RPMI8226 (cell line): ENCODE measurements at regions not wholly inside any gene's neighbourhood (a gene's known extent, or its start where the extent isn't known, plus 50 kb on each side); places are given as distances from the start of the nearest gene placed in this dataset.
A peak's percentile ranks its signal among the peaks of the same experiment; 100 is the strongest.
"Not testable (repeated sequence)": the region's sequence is repeated elsewhere in the genome, so short reads cannot be mapped to it uniquely, and the experiment has no call there.

Experiments used
- DNase-seq: peaks from one replicate; pipeline ENCODE4 v3.0.0-alpha.2; 2015

- not testable (repeated sequence) for DNase-seq
These were observed 56.2 kb downstream of the SPATA31A6 start for GRCh38 chr9:42239445-42240260.

DNA sequence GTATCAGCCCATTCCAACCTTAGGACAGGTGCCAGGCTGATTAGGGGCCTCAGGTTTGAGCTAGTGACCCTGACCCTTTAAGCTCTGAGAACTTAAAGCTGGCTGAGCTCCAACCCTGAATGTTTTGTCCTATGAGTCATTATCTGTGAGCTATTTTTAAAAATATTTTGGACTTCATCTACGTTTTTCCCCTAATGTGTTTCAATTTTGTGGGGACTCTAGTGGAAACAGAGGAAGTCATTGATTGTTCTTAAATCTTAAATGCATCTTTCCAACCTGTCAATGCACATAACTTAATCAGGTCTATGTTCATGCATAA lies 56.8 kb downstream of the SPATA31A6 start:
- not testable (repeated sequence) for DNase-seq

DNA sequence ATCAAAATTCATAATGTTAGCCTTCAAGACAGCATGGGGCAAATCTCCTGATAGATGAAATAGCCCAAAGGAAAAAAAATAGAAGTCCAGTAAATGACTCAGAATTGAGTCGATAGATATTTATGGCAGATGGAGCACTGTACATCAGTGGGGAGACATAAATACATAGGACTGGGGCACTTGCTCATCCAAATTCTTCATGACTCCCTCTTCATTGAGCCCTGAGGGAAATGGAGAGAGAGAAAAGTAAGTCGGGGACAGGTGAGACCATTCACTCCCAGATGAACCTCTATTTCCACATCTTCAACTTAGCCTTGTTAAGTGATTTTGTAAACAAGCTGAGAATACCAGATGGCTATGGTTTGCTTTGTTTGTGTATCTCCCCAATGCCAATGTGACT lies 59.8 kb downstream of the SPATA31A6 start:
- DNase-seq: not testable (repeated sequence)

- not testable (repeated sequence) for DNase-seq
These were observed 60.4 kb downstream of the SPATA31A6 start for GRCh38 chr9:42243822-42244221.

GRCh38 chr9:42268729-42269128 lies 85.3 kb downstream of the SPATA31A6 start:
- DNase-seq: not testable (repeated sequence)

DNA sequence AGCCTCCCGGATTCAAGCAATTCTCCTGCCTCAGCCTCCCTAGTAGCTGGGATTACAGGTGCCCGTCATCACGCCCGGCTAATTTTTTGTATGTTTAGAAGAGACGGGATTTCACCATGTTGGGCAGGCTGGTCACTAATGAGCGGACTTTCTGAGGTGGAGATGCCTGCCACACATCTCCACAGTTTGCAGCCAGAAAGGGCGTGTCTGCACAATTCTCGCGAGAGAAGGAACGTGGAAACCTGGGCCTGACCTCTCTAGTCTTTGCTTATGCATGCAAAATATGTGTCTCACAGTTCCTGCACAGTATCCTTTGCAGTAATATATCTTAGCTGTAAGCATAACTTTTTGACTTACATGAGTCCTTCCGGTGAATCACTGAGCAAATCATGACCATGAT lies 85.7 kb downstream of the SPATA31A6 start:
- DNase-seq: peak; percentile 8

DNA sequence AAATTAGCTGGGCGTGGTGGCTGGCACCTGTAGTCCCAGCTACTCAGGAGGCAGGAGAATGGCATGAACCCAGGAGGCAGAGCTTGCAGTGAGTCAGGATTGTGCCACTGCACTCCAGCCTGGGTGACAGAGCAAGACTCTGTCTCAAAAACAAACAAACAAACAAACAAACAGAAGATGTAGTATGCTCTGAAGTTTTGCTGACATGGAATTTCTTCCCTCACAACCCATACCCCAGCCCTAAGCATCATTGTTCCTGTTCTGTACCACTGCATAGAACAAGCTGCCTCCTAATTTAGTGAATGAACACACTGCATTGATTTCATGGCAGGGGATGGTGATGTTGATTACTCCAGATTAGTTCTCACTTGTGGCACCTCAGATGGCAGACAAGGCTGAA lies 89.7 kb downstream of the SPATA31A6 start:
- not testable (repeated sequence) for DNase-seq

DNA sequence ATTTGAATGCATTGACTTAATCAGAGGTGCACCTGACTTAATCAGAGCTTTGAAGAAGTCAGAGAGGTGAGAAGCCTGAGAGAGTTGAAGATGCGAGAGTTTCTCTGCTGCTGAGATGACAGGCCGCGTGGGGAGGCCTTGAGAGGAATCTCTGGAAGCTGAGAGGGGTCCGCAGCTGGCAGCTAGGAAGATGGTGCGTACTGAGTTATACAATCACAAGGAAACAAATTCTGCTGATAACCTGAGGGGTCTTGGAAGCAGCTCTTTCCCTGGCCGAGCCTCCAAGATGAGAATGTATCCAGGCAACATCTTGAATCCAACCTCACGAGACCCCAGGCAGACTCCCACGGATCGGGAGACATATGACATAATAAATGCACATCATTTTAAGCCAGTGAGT lies 91.7 kb downstream of the SPATA31A6 start:
- DNase-seq: no peak

DNA sequence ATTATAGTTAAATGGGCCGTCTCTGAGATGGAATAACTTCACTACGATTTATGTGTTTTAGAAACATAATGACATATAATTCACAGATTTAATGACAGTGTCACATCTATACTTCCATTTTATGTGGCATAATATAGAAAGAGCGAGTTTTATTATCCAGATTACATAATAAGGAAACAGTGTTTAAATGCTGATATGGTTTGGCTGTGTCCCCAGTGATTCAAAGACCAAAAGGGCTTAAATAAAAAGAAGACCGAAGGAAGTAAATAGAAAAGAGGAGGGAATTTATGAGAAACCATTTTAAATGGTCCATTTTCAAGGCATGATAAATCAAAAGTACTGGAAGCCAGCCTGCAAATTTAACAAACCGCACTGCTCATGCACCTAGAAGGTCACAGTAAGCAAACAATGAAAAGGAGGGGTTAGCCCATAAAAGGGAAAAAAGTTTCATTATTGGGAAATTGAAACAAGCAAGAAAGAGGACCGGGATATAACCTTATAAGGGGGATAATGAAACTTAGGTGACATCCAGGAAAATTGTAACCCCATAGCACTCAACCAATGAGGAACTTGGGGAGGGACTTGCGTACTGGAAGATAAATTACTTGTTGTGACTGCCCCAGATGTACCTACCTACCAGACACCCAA lies 99.2 kb downstream of the SPATA31A6 start:
- not testable (repeated sequence) for DNase-seq

DNA sequence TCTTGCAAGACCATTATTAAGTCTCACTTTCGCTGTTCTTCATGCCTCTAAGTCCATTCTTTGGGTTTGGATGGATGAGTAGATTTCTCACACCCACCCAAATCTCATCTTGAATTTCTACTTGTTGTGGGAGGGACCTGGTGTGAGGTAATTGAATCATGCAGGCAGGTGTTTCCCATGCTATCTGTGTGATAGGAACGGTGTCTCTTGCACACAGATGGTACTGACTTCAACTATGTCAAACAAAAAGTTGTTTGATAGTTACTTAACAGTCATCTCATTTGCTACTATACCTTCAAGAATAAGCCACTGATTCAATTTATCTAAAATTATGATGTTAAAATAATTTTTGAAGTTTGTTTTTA lies 99.7 kb downstream of the SPATA31A6 start:
- DNase-seq: not testable (repeated sequence)

GRCh38 chr9:42286145-42286845 lies 102.8 kb downstream of the SPATA31A6 start:
- DNase-seq: not testable (repeated sequence)

DNA sequence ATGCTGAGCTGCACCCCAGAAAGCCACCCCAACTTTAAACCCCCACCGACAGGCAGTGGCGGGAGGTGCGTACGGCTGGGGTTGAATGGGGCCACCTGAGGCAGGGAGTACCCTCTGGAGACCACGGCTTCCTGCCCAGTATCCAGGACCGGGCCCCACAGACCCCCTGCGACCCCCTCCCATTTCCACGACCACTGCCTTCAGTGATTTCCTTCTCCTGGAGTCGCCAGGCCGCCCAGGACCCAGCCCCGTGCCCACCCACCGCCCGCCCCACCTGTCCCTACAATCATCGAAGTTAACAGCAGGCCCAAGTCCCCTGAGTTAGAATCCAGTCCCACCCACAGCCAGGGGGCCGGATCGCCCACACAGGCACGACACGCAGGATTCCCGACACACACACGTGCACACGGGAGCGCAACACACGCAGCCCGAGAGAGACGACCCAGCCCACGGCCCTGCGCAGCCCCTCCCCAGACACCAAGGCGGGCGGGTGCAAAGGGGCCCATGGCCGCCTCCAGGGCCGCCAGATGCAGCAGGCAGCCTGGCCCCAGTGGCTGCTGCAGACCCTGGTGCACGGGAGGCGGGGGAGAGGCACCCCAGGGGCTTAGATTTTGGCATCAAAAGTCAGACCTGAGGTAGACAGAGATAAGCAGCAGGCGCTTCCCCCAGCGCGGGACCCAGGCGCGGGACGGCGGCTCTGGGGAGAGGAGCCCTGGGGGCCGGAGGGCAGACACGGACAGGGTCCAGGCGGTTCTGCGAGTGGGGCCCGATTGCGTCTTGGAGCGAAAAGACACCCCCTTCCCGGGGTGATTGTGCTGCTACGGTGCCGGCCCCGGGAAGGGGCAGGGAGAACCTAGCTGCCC lies 104.8 kb downstream of the SPATA31A6 start:
- DNase-seq: not testable (repeated sequence)

DNA sequence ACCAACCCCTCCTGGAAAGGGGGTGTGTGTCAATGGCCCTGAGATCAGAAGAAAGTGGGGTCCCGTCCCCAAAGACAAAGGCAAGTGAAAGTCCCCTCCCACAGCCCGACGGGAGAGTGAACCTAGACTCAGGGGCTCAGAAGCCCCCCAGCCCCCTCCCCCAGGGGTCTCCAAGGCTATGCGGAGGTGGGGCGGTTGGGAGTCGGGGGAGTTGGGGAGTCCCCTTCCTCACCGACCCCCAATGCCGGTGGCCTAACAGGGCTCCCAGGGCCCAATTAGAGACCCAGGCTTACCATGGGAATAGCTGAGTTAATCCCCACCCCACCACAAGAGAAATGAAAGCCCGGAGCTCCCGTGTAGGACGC lies 105.4 kb downstream of the SPATA31A6 start:
- not testable (repeated sequence) for DNase-seq

DNA sequence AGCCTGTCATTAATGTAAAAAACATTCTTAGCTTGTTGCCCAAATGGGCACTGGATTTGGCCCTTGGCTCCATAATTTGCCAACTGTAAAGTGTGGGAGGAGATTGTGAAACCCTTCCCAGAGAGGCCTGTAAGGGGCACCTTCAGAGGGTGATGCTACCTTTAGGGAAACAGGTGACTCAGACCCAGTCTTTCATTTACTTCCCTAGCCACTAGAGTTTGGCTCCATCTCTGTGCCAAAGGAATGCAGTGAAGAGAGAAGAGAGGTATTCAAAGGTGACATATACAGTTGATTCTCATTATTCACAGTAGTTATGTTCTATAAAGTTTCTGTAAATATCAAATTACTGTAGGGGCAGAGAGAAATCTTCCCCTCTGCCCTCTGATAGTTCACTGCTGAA lies 116.7 kb downstream of the SPATA31A6 start:
- not testable (repeated sequence) for DNase-seq

- not testable (repeated sequence) for DNase-seq
These were observed 123.2 kb downstream of the SPATA31A6 start for GRCh38 chr9:42306625-42307024.

GRCh38 chr9:42307449-42307848 lies 124.0 kb downstream of the SPATA31A6 start:
- DNase-seq: not testable (repeated sequence)

DNA sequence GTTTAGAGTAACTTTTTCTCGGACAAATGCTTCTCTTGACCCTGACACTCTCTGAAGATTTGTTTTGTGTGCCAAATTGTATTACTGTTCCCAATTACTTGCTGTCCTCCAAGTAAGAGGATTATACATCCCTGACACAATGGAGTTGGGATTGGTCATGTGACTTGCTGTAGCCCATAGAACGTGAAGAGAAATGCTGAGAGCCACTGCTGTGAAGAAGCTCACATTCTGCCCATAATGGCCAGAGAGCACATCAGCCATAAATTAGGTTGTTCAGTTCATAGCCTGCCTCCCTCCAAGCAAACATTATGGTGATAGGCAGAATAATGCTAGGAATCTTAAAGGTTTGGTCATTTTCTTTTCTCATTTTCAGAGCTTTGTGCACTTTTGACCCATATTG lies 127.5 kb downstream of the SPATA31A6 start:
- DNase-seq: not testable (repeated sequence)

DNA sequence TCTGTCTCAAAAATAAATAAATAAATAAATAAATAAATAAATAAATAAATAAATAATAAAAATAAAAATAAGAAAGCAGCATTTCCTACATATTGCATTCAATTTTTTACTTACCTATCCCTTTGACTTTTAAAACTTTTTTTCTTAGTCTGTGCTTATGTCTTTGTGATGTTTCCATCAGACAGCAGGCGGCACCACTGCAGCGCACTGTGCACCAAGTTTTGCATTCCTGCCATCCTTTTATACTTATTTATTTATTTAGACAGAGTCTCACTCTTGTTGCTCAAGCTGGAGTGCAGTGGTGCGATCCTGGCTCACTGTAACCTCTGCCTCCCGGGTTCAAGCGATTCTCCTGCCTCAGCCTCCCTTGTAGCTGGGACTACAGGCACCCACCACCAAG lies 132.6 kb downstream of the SPATA31A6 start:
- not testable (repeated sequence) for DNase-seq

- not testable (repeated sequence) for DNase-seq
These were observed 134.2 kb downstream of the SPATA31A6 start for GRCh38 chr9:42317677-42318076.

DNA sequence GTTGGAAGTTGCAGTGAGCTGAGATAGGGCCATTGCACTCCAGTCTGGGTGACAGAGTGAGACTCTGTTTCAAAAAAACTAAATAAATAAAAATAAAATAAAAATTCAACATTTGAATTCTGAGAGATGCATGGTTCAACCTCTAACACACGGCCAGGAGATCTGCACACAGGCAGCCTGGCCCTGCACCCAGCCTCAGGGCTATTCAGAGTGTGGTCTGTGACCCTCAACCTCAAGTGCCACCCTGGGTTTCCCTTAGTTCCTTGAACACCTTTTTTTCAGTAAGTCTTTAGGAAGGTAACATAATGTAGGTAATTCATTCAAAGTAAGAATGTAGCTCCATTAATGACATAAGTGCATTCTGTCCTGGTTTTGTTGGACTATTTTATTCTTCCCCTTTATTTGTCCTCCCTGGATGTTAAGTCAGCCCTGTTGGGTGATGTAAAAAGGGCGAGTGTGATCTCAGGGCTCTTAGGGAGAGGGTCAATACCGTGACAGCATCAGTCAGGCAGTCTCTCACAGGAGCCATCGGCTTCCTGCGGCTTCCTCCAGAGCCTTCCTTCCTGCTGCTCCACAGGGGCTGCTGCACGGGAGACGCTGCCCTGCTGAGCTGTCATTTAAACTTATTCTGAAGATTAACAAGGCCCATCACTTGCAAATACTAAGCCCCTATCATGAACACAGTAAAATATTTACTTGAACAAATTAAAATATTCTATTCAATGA lies 139.8 kb downstream of the SPATA31A6 start:
- DNase-seq: not testable (repeated sequence)

- DNase-seq: not testable (repeated sequence)
These were observed 141.7 kb downstream of the SPATA31A6 start for GRCh38 chr9:42325142-42325541.

DNA sequence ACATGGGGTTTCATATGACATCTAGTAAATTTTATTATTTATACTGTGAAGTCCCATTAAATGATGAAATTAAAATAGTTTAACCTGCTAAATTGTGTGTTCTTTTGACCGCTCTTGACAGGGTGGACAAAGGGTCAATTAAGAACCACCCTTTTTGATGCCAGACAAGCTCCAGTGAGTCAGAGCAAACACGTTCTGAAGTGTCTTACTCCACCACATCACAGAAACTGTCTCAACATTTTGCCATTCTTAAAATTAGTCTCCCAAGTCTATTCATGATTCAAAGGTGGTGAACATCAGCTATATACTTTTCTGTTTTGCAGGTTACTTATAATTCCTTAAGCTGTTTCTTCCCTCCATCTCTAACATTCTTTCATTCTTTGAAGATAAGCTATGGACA lies 142.1 kb downstream of the SPATA31A6 start:
- not testable (repeated sequence) for DNase-seq
